Fibroblast of lung (primary cell): ENCODE measurements at regions not wholly inside any gene's neighbourhood (a gene's known extent, or its start where the extent isn't known, plus 50 kb on each side); places are given as distances from the start of the nearest gene placed in this dataset.

Source experiments
- EZH2 ChIP-seq: IDR thresholded peaks from 2 replicates; pipeline ENCODE4 v1.5.1; 2012; ENCODE audit warnings: low read length, control low read depth, mild to moderate bottlenecking; ENCODE audit errors: missing control alignments
- TF ChIP-seq, protein P1 (sequence below), 2 donors: IDR thresholded peaks in 1 of 2; conservative IDR thresholded peaks in 1 of 2; 1 replicate in 1 of 2; 2 replicates in 1 of 2; pipeline ENCODE4 v1.5.1; 2011 to 2012; ENCODE audit warnings: low read length in 2 of 2, control low read depth in 1 of 2, inconsistent platforms in 1 of 2, low read depth in 1 of 2, mild to moderate bottlenecking in 1 of 2

GRCh38 chr4:176565049-176565448, 227.7 kb downstream of the VEGFC start:
- TF ChIP-seq, protein P1, sequence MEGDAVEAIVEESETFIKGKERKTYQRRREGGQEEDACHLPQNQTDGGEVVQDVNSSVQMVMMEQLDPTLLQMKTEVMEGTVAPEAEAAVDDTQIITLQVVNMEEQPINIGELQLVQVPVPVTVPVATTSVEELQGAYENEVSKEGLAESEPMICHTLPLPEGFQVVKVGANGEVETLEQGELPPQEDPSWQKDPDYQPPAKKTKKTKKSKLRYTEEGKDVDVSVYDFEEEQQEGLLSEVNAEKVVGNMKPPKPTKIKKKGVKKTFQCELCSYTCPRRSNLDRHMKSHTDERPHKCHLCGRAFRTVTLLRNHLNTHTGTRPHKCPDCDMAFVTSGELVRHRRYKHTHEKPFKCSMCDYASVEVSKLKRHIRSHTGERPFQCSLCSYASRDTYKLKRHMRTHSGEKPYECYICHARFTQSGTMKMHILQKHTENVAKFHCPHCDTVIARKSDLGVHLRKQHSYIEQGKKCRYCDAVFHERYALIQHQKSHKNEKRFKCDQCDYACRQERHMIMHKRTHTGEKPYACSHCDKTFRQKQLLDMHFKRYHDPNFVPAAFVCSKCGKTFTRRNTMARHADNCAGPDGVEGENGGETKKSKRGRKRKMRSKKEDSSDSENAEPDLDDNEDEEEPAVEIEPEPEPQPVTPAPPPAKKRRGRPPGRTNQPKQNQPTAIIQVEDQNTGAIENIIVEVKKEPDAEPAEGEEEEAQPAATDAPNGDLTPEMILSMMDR (conservative IDR thresholded peaks at IDR 0.05 in 1 of 2, IDR thresholded peaks at IDR 0.05 in 1 of 2; ENCODE audit: low read depth in 1 of 2, low read length in 2 of 2) = no peak
- TF ChIP-seq EZH2 = no peak
